Neural cell (in vitro differentiated cells): ENCODE measurements at regions not wholly inside any gene's neighbourhood (a gene's known extent, or its start where the extent isn't known, plus 50 kb on each side); places are given as distances from the start of the nearest gene placed in this dataset.

Experiments used
- CTCF ChIP-seq: fragments of 450-650 bp; IDR thresholded peaks from 2 replicates; pipeline ENCODE4 v1.5.1; 2014; ENCODE audit warnings: antibody characterized with exemption, mild to moderate bottlenecking, moderate library complexity; ENCODE audit not compliant: poor library complexity, severe bottlenecking
- EZH2 ChIP-seq: fragments of 200-600, 300-800 bp; shearing (Covaris generic), sonication (generic); IDR thresholded peaks from 2 replicates; pipeline ENCODE4 v1.6.1; 2014; ENCODE audit warnings: antibody characterized with exemption, low read length, borderline replicate concordance, mild to moderate bottlenecking; ENCODE audit not compliant: insufficient read depth, poor library complexity, severe bottlenecking

GRCh38 chr1:218874313-218874712 is 299.4 kb upstream of the LYPLAL1 start:
- TF ChIP-seq CTCF (no peak), EZH2 (no peak)
